ENCODE measurements at regions not wholly inside any gene's neighbourhood (a gene's known extent, or its start where the extent isn't known, plus 50 kb on each side); places are given as distances from the start of the nearest gene placed in this dataset.
"Not testable (repeated sequence)": the region's sequence is repeated elsewhere in the genome, so short reads cannot be mapped to it uniquely, and the experiment has no call there.

DNA sequence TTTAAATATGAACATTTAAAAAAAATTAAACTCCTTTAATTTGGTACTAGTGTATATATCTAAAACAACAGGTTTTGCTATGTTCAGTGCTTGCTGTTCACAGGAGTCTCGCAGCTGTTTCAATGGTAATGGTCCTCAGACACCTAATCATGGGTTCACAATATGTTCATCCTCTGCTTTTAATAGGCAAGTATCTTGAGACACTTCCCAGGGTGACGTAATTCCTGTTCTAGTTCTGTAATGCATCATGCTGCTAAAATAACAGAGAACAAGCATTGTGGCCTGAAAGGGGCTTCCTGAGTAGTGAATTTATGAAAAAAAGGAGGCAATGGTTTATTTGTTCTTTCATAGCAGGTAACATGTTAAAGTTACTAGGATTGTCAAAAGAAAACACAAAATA lies 625.2 kb upstream of the GBE1 start:
- intact Hi-C loops (cut with DNase I) = no loop called here

DNA sequence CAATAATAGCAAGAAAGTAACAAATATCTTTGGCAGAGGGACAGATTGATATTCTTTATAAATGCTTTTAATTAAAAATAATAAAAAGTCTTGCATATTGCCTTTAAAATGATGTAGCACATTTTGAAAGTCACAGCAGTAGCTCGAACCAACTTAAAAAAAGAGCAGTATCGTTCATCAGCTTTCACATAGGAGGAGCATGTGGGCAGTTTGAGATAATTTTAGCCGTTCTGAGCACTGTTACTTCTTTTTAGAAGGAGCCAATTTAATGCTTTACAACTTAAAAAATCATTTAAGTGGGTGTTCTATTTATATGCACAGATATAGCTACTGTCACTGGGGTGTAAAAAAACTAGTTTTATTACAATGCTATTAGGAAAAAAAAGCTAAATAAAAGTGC lies 622.7 kb upstream of the GBE1 start:
- intact Hi-C loops (cut with DNase I) = no loop called here
- no peak overlapping the region for H3K27ac ChIP-seq
- TF ChIP-seq, protein P1, sequence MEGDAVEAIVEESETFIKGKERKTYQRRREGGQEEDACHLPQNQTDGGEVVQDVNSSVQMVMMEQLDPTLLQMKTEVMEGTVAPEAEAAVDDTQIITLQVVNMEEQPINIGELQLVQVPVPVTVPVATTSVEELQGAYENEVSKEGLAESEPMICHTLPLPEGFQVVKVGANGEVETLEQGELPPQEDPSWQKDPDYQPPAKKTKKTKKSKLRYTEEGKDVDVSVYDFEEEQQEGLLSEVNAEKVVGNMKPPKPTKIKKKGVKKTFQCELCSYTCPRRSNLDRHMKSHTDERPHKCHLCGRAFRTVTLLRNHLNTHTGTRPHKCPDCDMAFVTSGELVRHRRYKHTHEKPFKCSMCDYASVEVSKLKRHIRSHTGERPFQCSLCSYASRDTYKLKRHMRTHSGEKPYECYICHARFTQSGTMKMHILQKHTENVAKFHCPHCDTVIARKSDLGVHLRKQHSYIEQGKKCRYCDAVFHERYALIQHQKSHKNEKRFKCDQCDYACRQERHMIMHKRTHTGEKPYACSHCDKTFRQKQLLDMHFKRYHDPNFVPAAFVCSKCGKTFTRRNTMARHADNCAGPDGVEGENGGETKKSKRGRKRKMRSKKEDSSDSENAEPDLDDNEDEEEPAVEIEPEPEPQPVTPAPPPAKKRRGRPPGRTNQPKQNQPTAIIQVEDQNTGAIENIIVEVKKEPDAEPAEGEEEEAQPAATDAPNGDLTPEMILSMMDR (IDR thresholded peaks at IDR 0.05) = no peak
- DNase-seq (no peak), ATAC-seq (no peak)
- H3K9me3 ChIP-seq = peaks cover 0 to 4% of the 10 kb centered on the region in 2 donors
- H3K27me3 ChIP-seq = no peaks in the 10 kb centered on the region
- H3K36me3 ChIP-seq = no peaks in the 10 kb centered on the region
- H3K4me3 ChIP-seq = no peak overlapping the region
- no peaks in the 10 kb centered on the region for H3K4me1 ChIP-seq

More for the DNA sequence above, 625.2 kb upstream of the GBE1 start:
- ATAC-seq (no peak), DNase-seq (peak in 1 of 4 donors; percentile 1)
- Histone ChIP-seq H3K4me3 (no peak overlapping the region), H3K9me3 (peaks cover 0 to 8% of the 10 kb centered on the region in 2 donors), H3K27ac (no peak overlapping the region), H3K27me3 (no peaks in the 10 kb centered on the region), H3K36me3 (no peaks in the 10 kb centered on the region), H3K4me1 (no peaks in the 10 kb centered on the region)
- TF ChIP-seq, protein P1 (IDR thresholded peaks at IDR 0.05) = no peak

GRCh38 chr3:82382831-82383230 lies 621.4 kb upstream of the GBE1 start:
- Histone ChIP-seq H3K27me3 (no peaks in the 10 kb centered on the region), H3K36me3 (no peaks in the 10 kb centered on the region), H3K9me3 (peaks cover 0 to 4% of the 10 kb centered on the region in 2 donors), H3K27ac (no peak overlapping the region), H3K4me1 (no peaks in the 10 kb centered on the region), H3K4me3 (no peak overlapping the region)
- TF ChIP-seq, protein P1 (IDR thresholded peaks at IDR 0.05) = no peak
- ATAC-seq (no peak), DNase-seq (no peak)
- intact Hi-C loops (cut with DNase I) = no loop called here

GRCh38 chr3:82378392-82378791 lies 616.9 kb upstream of the GBE1 start:
- TF ChIP-seq, protein P1 (IDR thresholded peaks at IDR 0.05) = no peak
- no peaks in the 10 kb centered on the region for H3K27me3 ChIP-seq
- H3K4me3 ChIP-seq = no peak overlapping the region
- DNase-seq = no peak
- no peaks in the 10 kb centered on the region for H3K4me1 ChIP-seq
- H3K36me3 ChIP-seq = no peaks in the 10 kb centered on the region
- peaks cover 0 to 37% of the 10 kb centered on the region in 2 donors for H3K9me3 ChIP-seq
- no peak overlapping the region for H3K27ac ChIP-seq
- no peak for ATAC-seq
- intact Hi-C loops (cut with DNase I) = no loop called here

DNA sequence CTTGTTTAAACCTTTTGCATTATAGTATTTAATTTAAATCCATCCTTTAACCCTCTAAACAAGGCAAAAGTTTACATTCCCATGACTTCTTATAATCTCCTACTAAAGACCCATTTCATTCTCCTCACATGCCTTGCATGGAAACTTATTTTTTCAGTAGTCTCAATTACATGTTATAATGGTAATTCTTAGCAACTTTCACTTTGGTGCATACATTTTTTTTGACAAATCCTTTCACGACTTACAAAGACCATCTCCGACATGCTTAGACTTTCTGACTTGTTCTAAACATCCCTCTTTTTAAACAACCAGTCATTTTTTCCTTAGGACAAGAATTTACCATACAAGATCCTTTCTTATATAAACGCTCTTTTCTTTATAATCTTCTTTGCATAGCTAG lies 615.4 kb upstream of the GBE1 start:
- H3K9me3 ChIP-seq = peaks cover 0 to 37% of the 10 kb centered on the region in 2 donors
- intact Hi-C loops (cut with DNase I) = no loop called here
- H3K36me3 ChIP-seq = no peaks in the 10 kb centered on the region
- no peaks in the 10 kb centered on the region for H3K27me3 ChIP-seq
- H3K4me1 ChIP-seq = no peaks in the 10 kb centered on the region
- H3K4me3 ChIP-seq = no peak overlapping the region
- DNase-seq (no peak), ATAC-seq (no peak)
- TF ChIP-seq, protein P1 (IDR thresholded peaks at IDR 0.05) = no peak
- H3K27ac ChIP-seq = no peak overlapping the region

- H3K36me3 ChIP-seq, ATAC-seq: not testable (repeated sequence)
Measured at GRCh38 chr3:82373833-82374232, 612.4 kb upstream of the GBE1 start.

More at GRCh38 chr3:82373833-82374232, 612.4 kb upstream of the GBE1 start:
- DNase-seq; H3K4me1 ChIP-seq; intact Hi-C loops (cut with DNase I); H3K27ac ChIP-seq; H3K27me3 ChIP-seq; H3K4me3 ChIP-seq: not testable (repeated sequence)
- H3K9me3 ChIP-seq = peaks cover 0 to 40% of the 10 kb centered on the region in 2 donors

Measured in left lung (tissue), 4 donors.